ENCODE measurements at regions not wholly inside any gene's neighbourhood (a gene's known extent, or its start where the extent isn't known, plus 50 kb on each side); places are given as distances from the start of the nearest gene placed in this dataset.

- TF ChIP-seq CTCF (IDR thresholded peaks at IDR 0.05) (no peak), POLR2A (IDR thresholded peaks at IDR 0.05) (no peak)
Measured at GRCh38 chr12:131395971-131396573, 314.8 kb upstream of the SFSWAP start.
